ENCODE measurements at regions not wholly inside any gene's neighbourhood (a gene's known extent, or its start where the extent isn't known, plus 50 kb on each side); places are given as distances from the start of the nearest gene placed in this dataset.

- H4K5ac ChIP-seq (ENCODE audit: insufficient read length, low read depth, low read length), result no peak overlapping the region
- CTCF ChIA-PET (ENCODE audit: partially characterized antibody), result interaction anchor here (0.8 to 1.7 kb wide), 4 partner anchors 9 to 421 kb away, joined by 3 to 8 read pairs (median 4); no protein-coding TSS in a partner anchor
Observed at GRCh38 chr4:166172619-166173018, 299.6 kb downstream of the TLL1 start.

More at GRCh38 chr4:166172619-166173018, 299.6 kb downstream of the TLL1 start:
- TF ChIP-seq GABPA (IDR thresholded peaks at IDR 0.05; ENCODE audit: borderline replicate concordance, insufficient read depth, low read length) (no peak), KDM4A (IDR thresholded peaks at IDR 0.05; ENCODE audit: low read depth, low read length, severe bottlenecking) (no peak), EP300 (IDR thresholded peaks at IDR 0.05; ENCODE audit: borderline replicate concordance in 1 of 2, low read depth in 2 of 2, low read length in 2 of 2) (no peak)
- no peak overlapping the region for H2BK120ac ChIP-seq (replicated peaks; ENCODE audit: low read depth, low read length)
- no peak overlapping the region for H2BK20ac ChIP-seq (ENCODE audit: low read length)
- 64% methylated on average over 2 of the region's 2 CpGs; no CpG with 5 or more reads in 1 of the 2 experiments for WGBS, 2 experiments (ENCODE audit: extremely low coverage in 1 of 2, insufficient coverage in 1 of 2, insufficient read length in 1 of 2, insufficient replicate concordance in 2 of 2, low coverage in 1 of 2, low lambda C conversion rate in 2 of 2, missing lambda C conversion rate in 1 of 2)
- no peaks in the 10 kb centered on the region for H3K23me2 ChIP-seq (ENCODE audit: low read depth, low read length)
- no peak overlapping the region for H2AK5ac ChIP-seq (ENCODE audit: low read depth, low read length)
- no peak overlapping the region for H3K4me2 ChIP-seq (ENCODE audit: insufficient read depth in 1 of 2, low read depth in 2 of 2, low read length in 2 of 2)
- no peak overlapping the region for H4K91ac ChIP-seq (replicated peaks; ENCODE audit: insufficient read length, low read length)
- no peaks in the 10 kb centered on the region for H3K79me2 ChIP-seq (ENCODE audit: control insufficient read depth in 1 of 2, insufficient read depth in 2 of 2, low read length in 2 of 2)
- H3K4me3 ChIP-seq (ENCODE audit: extremely low read depth in 1 of 4, insufficient read depth in 2 of 4, low read depth in 3 of 4, low read length in 4 of 4), result no peak overlapping the region
- H3K27me3 ChIP-seq (replicated peaks in 1 of 4; ENCODE audit: control insufficient read depth in 3 of 4, extremely low read depth in 1 of 4, insufficient read depth in 3 of 4, low read length in 3 of 4), result no peaks in the 10 kb centered on the region; a peak in 1 of 7 replicates
- H3K79me1 ChIP-seq (ENCODE audit: low read depth, low read length), result no peaks in the 10 kb centered on the region
- H2BK5ac ChIP-seq (ENCODE audit: low read depth, low read length), result no peak overlapping the region
- H3K9me3 ChIP-seq (ENCODE audit: insufficient read depth in 2 of 2, low read depth in 1 of 2, low read length in 1 of 2), result no peaks in the 10 kb centered on the region
- H3K14ac ChIP-seq (ENCODE audit: insufficient read length), result no peak overlapping the region
- no peak overlapping the region for H4K8ac ChIP-seq (ENCODE audit: extremely low read depth, insufficient read depth, low read length)
- H3K27ac ChIP-seq (ENCODE audit: low read depth, low read length), result no peak overlapping the region
- no peak overlapping the region for H3K18ac ChIP-seq (ENCODE audit: extremely low read depth, low read length)
- FAIRE-seq, result no peak
- H2BK12ac ChIP-seq (ENCODE audit: low read depth, low read length), result no peak overlapping the region
- no peak overlapping the region for H2BK15ac ChIP-seq (ENCODE audit: low read length)
- no peaks in the 10 kb centered on the region for H3K4me1 ChIP-seq (replicated peaks in 1 of 4; ENCODE audit: control insufficient read depth in 3 of 4, insufficient read depth in 4 of 4, low read length in 3 of 4)
- H3K23ac ChIP-seq (ENCODE audit: insufficient read length), result no peak overlapping the region
- no peak overlapping the region for H3K4ac ChIP-seq (replicated peaks; ENCODE audit: insufficient read length, low read depth, low read length)
- POLR2A ChIA-PET (ENCODE audit: partially characterized antibody), result no interaction called here
- H3K36me3 ChIP-seq (ENCODE audit: control insufficient read depth in 2 of 4, insufficient read depth in 4 of 4, low read length in 3 of 4), result no peaks in the 10 kb centered on the region
- H2AFZ ChIP-seq (ENCODE audit: low read length), result no peak overlapping the region
- no peaks in the 10 kb centered on the region for H4K20me1 ChIP-seq (replicated peaks in 1 of 2; ENCODE audit: control insufficient read depth in 1 of 2, insufficient read depth in 2 of 2, low read length in 2 of 2)
- DNase-seq (ENCODE audit: low read depth in 1 of 2, low spot score in 2 of 2), result no peak
- H3K9ac ChIP-seq (replicated peaks in 1 of 4; ENCODE audit: extremely low read depth in 1 of 4, low read depth in 3 of 4, low read length in 3 of 4), result no peak overlapping the region
- no peak overlapping the region for H3K56ac ChIP-seq (replicated peaks; ENCODE audit: insufficient read length, low read depth, low read length)
